ENCODE measurements at regions not wholly inside any gene's neighbourhood (a gene's known extent, or its start where the extent isn't known, plus 50 kb on each side); places are given as distances from the start of the nearest gene placed in this dataset.

GRCh38 chr1:25018943-25019336 lies 88.9 kb upstream of the RUNX3 start:
- no peak for ATAC-seq
- in situ Hi-C loops (cut with MboI; ENCODE audit: low sequenced_read_pairs in 4 of 4), result no loop called here
- no peaks in the 10 kb centered on the region for H3K27me3 ChIP-seq
- H3K27ac ChIP-seq, result no peak overlapping the region
- peaks cover 0 to 4% of the 10 kb centered on the region in 2 donors for H3K4me1 ChIP-seq
- H3K4me3 ChIP-seq, result no peak overlapping the region
- TF ChIP-seq CTCF (IDR thresholded peaks at IDR 0.05 in 4 of 5, conservative IDR thresholded peaks at IDR 0.05 in 1 of 5) (no peak), POLR2A (IDR thresholded peaks at IDR 0.05) (no peak)
- no peak for DNase-seq
- H3K9me3 ChIP-seq, result no peaks in the 10 kb centered on the region
- no peaks in the 10 kb centered on the region for H3K36me3 ChIP-seq
- intact Hi-C loops (cut with DNase I; ENCODE audit: low total_unique reads), result no loop called here

GRCh38 chr1:25018110-25018735 lies 88.1 kb upstream of the RUNX3 start:
- no peak overlapping the region for H3K27ac ChIP-seq
- H3K9me3 ChIP-seq, result no peaks in the 10 kb centered on the region
- DNase-seq, result no peak
- intact Hi-C loops (cut with DNase I; ENCODE audit: low total_unique reads), result no loop called here
- H3K4me1 ChIP-seq, result peaks cover 0 to 4% of the 10 kb centered on the region in 2 donors
- no peaks in the 10 kb centered on the region for H3K36me3 ChIP-seq
- in situ Hi-C loops (cut with MboI; ENCODE audit: low sequenced_read_pairs in 4 of 4), result no loop called here
- TF ChIP-seq POLR2A (IDR thresholded peaks at IDR 0.05) (no peak), CTCF (IDR thresholded peaks at IDR 0.05 in 4 of 5, conservative IDR thresholded peaks at IDR 0.05 in 1 of 5) (no peak)
- no peaks in the 10 kb centered on the region for H3K27me3 ChIP-seq
- no peak for ATAC-seq
- H3K4me3 ChIP-seq, result no peak overlapping the region

GRCh38 chr1:25017436-25018109 lies 87.5 kb upstream of the RUNX3 start:
- in situ Hi-C loops (cut with MboI; ENCODE audit: low sequenced_read_pairs in 4 of 4), result no loop called here
- DNase-seq, result no peak

GRCh38 chr1:25012966-25013962 lies 83.2 kb upstream of the RUNX3 start:
- intact Hi-C loops (cut with DNase I; ENCODE audit: low total_unique reads), result no loop called here

More at GRCh38 chr1:25017436-25018109, 87.5 kb upstream of the RUNX3 start:
- Histone ChIP-seq H3K4me3 (no peak overlapping the region), H3K27me3 (no peaks in the 10 kb centered on the region), H3K27ac (no peak overlapping the region), H3K36me3 (no peaks in the 10 kb centered on the region), H3K4me1 (peaks cover 0 to 3% of the 10 kb centered on the region in 2 donors), H3K9me3 (no peaks in the 10 kb centered on the region)
- intact Hi-C loops (cut with DNase I; ENCODE audit: low total_unique reads), result no loop called here
- no peak for TF ChIP-seq POLR2A (IDR thresholded peaks at IDR 0.05)
- no peak for TF ChIP-seq CTCF (IDR thresholded peaks at IDR 0.05 in 4 of 5, conservative IDR thresholded peaks at IDR 0.05 in 1 of 5)
- ATAC-seq, result no peak

More at GRCh38 chr1:25012966-25013962, 83.2 kb upstream of the RUNX3 start:
- TF ChIP-seq POLR2A (IDR thresholded peaks at IDR 0.05), result no peak
- TF ChIP-seq CTCF (IDR thresholded peaks at IDR 0.05 in 4 of 5, conservative IDR thresholded peaks at IDR 0.05 in 1 of 5), result no peak
- Histone ChIP-seq H3K4me1 (no peaks in the 10 kb centered on the region), H3K9me3 (no peaks in the 10 kb centered on the region), H3K4me3 (no peak overlapping the region), H3K27ac (no peak overlapping the region), H3K27me3 (peaks cover 0 to 7% (median 3%) of the 10 kb centered on the region in 3 donors), H3K36me3 (no peaks in the 10 kb centered on the region)
- DNase-seq (no peak), ATAC-seq (no peak)
- in situ Hi-C loops (cut with MboI; ENCODE audit: low sequenced_read_pairs in 4 of 4), result no loop called here
